MCF 10A (cell line): ENCODE measurements at regions not wholly inside any gene's neighbourhood (a gene's known extent, or its start where the extent isn't known, plus 50 kb on each side); places are given as distances from the start of the nearest gene placed in this dataset.

ENCODE experiments used
- BruUV-seq: library from RNA; stranded (reverse); fragments of 400-500 nt; replicated peaks from 2 replicates; lab custom pipeline; 2021; lab: Mats Ljungman, UMichigan
- CTCF ChIA-PET: fragments of 300-600 bp; sonication (Branson Sonifier 250); formaldehyde crosslinking; extraction: SDS; loops from one replicate; lab custom pipeline; 2021; ENCODE audit warnings: antibody characterized with exemption, inconsistent platforms; lab: Yijun Ruan, JAX
- POLR2A ChIA-PET: fragments of 300-600, 350-650 bp; sonication (Branson Sonifier 250); formaldehyde crosslinking; extraction: SDS; loops from one replicate; lab custom pipeline; 2020; ENCODE audit warnings: antibody characterized with exemption, inconsistent platforms; lab: Yijun Ruan, JAX
- DNase-seq: peaks from one replicate; pipeline ENCODE4 v3.0.0-alpha.2; 2018; ENCODE audit not compliant: unreplicated experiment
- H3K27ac Mint-ChIP-seq: one replicate; pipeline ENCODE4 v1.8.0; 2022; ENCODE audit warnings: mild to moderate bottlenecking, low read depth, mixed read lengths; ENCODE audit not compliant: unreplicated experiment
- H3K27me3 Mint-ChIP-seq: one replicate; pipeline ENCODE4 v1.8.0; 2022; ENCODE audit warnings: mixed read lengths; ENCODE audit not compliant: insufficient read depth, unreplicated experiment
- H3K36me3 Mint-ChIP-seq: one replicate; pipeline ENCODE4 v1.8.0; 2022; ENCODE audit warnings: mild to moderate bottlenecking, moderate library complexity, mixed read lengths; ENCODE audit not compliant: insufficient read depth, unreplicated experiment
- H3K4me1 Mint-ChIP-seq: one replicate; pipeline ENCODE4 v1.8.0; 2022; ENCODE audit warnings: mixed read lengths; ENCODE audit not compliant: insufficient read depth, unreplicated experiment
- H3K4me3 Mint-ChIP-seq: one replicate; pipeline ENCODE4 v1.8.0; 2022; ENCODE audit warnings: mild to moderate bottlenecking, moderate library complexity, mixed read lengths; ENCODE audit not compliant: unreplicated experiment
- H3K9me3 Mint-ChIP-seq: one replicate; pipeline ENCODE4 v1.8.0; 2022; ENCODE audit warnings: mixed read lengths; ENCODE audit not compliant: unreplicated experiment
- intact Hi-C: fragments of 100-400 bp; cut with micrococcal nuclease; formaldehyde crosslinking; loops from 2 replicates; pipeline ENCODE4 v1.14.1; 2022
- TF ChIP-seq, protein P1 (sequence below): fragments of 200-600 bp; IDR thresholded peaks from one replicate; pipeline ENCODE4 v1.8.0; 2022; ENCODE audit warnings: antibody characterized with exemption, mild to moderate bottlenecking; ENCODE audit not compliant: unreplicated experiment

GRCh38 chr13:33510350-33510970, 224.9 kb upstream of the STARD13 start:
- no peak for DNase-seq
- intact Hi-C loops, result no loop called here
- Mint-ChIP-seq H3K36me3 (no peaks in the 10 kb centered on the region), H3K4me1 (no peaks in the 10 kb centered on the region), H3K9me3 (no peaks in the 10 kb centered on the region), H3K27me3 (no peaks in the 10 kb centered on the region), H3K4me3 (no peak overlapping the region), H3K27ac (no peak overlapping the region)
- ChIA-PET CTCF (interaction anchor here (0.6 to 1.2 kb wide), 5 partner anchors 9 to 21 kb away, joined by 3 read pairs; no protein-coding TSS in a partner anchor), POLR2A (no interaction called here)
- TF ChIP-seq, protein P1, sequence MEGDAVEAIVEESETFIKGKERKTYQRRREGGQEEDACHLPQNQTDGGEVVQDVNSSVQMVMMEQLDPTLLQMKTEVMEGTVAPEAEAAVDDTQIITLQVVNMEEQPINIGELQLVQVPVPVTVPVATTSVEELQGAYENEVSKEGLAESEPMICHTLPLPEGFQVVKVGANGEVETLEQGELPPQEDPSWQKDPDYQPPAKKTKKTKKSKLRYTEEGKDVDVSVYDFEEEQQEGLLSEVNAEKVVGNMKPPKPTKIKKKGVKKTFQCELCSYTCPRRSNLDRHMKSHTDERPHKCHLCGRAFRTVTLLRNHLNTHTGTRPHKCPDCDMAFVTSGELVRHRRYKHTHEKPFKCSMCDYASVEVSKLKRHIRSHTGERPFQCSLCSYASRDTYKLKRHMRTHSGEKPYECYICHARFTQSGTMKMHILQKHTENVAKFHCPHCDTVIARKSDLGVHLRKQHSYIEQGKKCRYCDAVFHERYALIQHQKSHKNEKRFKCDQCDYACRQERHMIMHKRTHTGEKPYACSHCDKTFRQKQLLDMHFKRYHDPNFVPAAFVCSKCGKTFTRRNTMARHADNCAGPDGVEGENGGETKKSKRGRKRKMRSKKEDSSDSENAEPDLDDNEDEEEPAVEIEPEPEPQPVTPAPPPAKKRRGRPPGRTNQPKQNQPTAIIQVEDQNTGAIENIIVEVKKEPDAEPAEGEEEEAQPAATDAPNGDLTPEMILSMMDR, result no peak
- no TSS peak for BruUV-seq

DNA sequence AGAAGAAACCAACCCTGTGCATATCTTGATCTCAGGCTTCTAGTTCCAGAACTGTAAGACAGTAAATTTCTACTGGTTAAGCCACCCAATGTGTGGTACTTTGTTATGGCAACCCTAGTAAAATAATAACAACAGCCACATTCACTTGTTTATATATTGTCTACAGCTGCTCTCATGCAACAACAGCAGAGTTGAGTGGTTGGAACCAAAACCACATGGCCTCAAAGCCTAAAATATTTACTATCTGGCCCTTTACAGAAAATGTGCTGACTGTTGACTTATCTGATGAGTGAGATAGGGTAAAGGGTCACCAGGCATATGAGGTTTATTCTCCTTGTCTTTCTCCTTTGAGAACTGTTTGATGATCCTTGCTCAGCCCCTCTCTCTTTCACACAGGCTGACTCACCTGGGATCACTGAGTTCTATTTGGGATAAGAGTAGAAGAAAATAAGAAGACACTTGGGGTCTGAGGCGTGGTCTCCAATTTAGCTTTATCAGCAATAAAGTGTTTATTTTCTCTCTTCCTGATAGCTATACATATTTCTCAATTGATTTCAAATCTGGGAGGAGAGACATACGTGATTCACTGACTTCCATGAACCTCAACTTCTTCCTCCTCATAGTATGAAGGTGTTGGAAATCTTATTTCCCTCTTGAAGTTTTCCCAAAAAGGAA, 227.5 kb upstream of the STARD13 start:
- CTCF ChIA-PET, result interaction anchor here (0.6 to 1.7 kb wide), 2 partner anchors 15 to 344 kb away, joined by 3 to 5 read pairs; no protein-coding TSS in a partner anchor
- TF ChIP-seq, protein P1, result no peak
- H3K27me3 Mint-ChIP-seq, result no peaks in the 10 kb centered on the region
- intact Hi-C loops, result no loop called here
- H3K9me3 Mint-ChIP-seq, result no peaks in the 10 kb centered on the region
- POLR2A ChIA-PET, result no interaction called here
- no peaks in the 10 kb centered on the region for H3K36me3 Mint-ChIP-seq
- no TSS peak for BruUV-seq
- no peak overlapping the region for H3K4me3 Mint-ChIP-seq
- H3K27ac Mint-ChIP-seq, result no peak overlapping the region
- no peaks in the 10 kb centered on the region for H3K4me1 Mint-ChIP-seq
- no peak for DNase-seq

DNA sequence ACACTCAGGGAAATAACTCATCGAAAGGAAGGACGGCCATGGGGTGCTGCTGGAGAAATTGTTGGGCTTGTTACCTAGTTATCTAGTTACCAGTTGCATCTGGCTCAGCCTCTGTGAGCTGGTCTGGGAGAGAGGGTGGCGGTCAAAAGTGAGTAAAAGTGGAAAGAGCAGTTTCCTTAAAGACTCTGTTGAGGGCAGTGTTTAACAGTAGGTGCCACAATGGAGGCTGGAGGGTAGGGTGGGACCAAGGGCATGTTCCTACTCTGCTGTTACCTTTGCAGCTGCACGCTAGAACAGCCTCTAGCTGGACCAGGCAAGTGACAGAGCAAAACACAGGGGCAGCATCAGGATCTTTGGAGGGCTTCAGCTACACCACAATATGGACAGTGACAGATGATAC, 228.8 kb upstream of the STARD13 start:
- peaks cover 5% of the 10 kb centered on the region for H3K4me1 Mint-ChIP-seq
- no peak overlapping the region for H3K4me3 Mint-ChIP-seq
- CTCF ChIA-PET, result no interaction called here
- BruUV-seq, result no TSS peak
- DNase-seq, result no peak
- H3K9me3 Mint-ChIP-seq, result no peaks in the 10 kb centered on the region
- TF ChIP-seq, protein P1, result no peak
- POLR2A ChIA-PET, result interaction anchor here (0.7 kb wide), 1 partner anchor 25 kb away, joined by 3 read pairs; no protein-coding TSS in a partner anchor
- H3K27me3 Mint-ChIP-seq, result no peaks in the 10 kb centered on the region
- intact Hi-C loops, result no loop called here
- no peak overlapping the region for H3K27ac Mint-ChIP-seq
- H3K36me3 Mint-ChIP-seq, result no peaks in the 10 kb centered on the region

DNA sequence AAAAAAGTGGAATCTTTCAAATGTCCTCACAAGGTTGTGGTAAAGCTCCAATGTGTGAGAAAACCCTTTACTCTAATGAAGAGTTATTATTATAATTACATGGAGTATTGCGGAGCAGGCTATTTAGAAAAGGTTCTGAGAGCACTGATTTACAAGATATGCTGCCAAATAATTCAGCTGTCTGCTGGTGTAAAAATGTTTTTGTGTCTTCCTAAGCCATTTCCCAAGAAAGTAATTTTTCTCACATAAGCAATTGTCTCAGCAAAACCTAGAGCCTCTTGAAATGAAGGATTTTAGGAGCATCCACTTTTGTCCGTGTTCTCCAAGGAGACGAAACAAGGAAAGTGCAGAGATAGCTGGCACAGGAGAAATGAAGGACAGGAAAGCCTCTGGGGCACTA, 229.6 kb upstream of the STARD13 start:
- no peak overlapping the region for H3K4me3 Mint-ChIP-seq
- DNase-seq, result no peak
- intact Hi-C loops, result no loop called here
- no peaks in the 10 kb centered on the region for H3K9me3 Mint-ChIP-seq
- H3K36me3 Mint-ChIP-seq, result no peaks in the 10 kb centered on the region
- no TSS peak for BruUV-seq
- ChIA-PET CTCF (no interaction called here), POLR2A (no interaction called here)
- TF ChIP-seq, protein P1, result no peak
- peaks cover 12% of the 10 kb centered on the region for H3K4me1 Mint-ChIP-seq
- H3K27me3 Mint-ChIP-seq, result no peaks in the 10 kb centered on the region
- H3K27ac Mint-ChIP-seq, result no peak overlapping the region
